ENCODE measurements at regions not wholly inside any gene's neighbourhood (a gene's known extent, or its start where the extent isn't known, plus 50 kb on each side); places are given as distances from the start of the nearest gene placed in this dataset.

DNA sequence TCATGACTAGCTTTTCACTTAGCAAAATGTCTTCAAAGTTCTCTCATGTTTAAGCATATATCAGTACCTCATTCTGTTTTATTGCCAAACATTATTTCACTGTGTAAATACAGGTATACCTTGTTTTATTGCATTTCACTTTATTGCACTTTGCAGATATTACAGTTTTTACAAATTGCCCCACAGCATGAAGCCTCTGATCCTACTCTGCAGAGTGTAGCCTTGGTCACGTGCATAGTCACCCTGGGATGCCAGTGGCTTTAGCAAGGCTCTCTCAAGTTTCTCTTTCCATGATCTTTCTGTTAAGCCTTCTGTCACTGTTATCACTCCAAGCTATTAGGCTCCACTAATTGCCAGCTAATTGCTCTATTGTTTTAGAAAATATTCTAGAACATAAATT, 182.2 kb upstream of the GRIA1 start:
- 54 to 60% methylated on average over 1 of the region's 1 CpG for whole genome bisulfite sequencing, 2 donors
- intact Hi-C loops (cut with DNase I; ENCODE audit: low total_unique reads): no loop called here
- TF ChIP-seq CTCF (IDR thresholded peaks at IDR 0.05): no peak
- no peak for TF ChIP-seq POLR2A (IDR thresholded peaks at IDR 0.05)
- no peak for DNase-seq (ENCODE audit: low spot score in 2 of 2)
- no peak overlapping the region for H3K4me3 ChIP-seq (ENCODE audit: low read depth, poor library complexity, severe bottlenecking)

GRCh38 chr5:153318556-153318955, 171.9 kb upstream of the GRIA1 start:
- intact Hi-C loops (cut with DNase I; ENCODE audit: low total_unique reads): no loop called here
- no peak overlapping the region for H3K4me3 ChIP-seq (ENCODE audit: low read depth, poor library complexity, severe bottlenecking)
- WGBS, 2 donors: 74 to 76% methylated on average over 4 of the region's 4 CpGs
- no peak for DNase-seq (ENCODE audit: low spot score in 2 of 2)
- TF ChIP-seq POLR2A (IDR thresholded peaks at IDR 0.05) (no peak), CTCF (IDR thresholded peaks at IDR 0.05) (no peak)

- intact Hi-C loops (cut with DNase I; ENCODE audit: low total_unique reads): no loop called here
- no peak for DNase-seq (ENCODE audit: low spot score in 2 of 2)
- H3K4me3 ChIP-seq (ENCODE audit: low read depth, poor library complexity, severe bottlenecking): no peak overlapping the region
- 81 to 87% methylated on average over 1 of the region's 1 CpG for WGBS, 2 donors
- TF ChIP-seq CTCF (IDR thresholded peaks at IDR 0.05): no peak
- no peak for TF ChIP-seq POLR2A (IDR thresholded peaks at IDR 0.05)
Measured at GRCh38 chr5:153321478-153321877, 169.0 kb upstream of the GRIA1 start.

GRCh38 chr5:153340139-153340538, 150.3 kb upstream of the GRIA1 start:
- no peak overlapping the region for H3K4me3 ChIP-seq (ENCODE audit: low read depth, poor library complexity, severe bottlenecking)
- intact Hi-C loops (cut with DNase I; ENCODE audit: low total_unique reads): no loop called here
- TF ChIP-seq POLR2A (IDR thresholded peaks at IDR 0.05): no peak
- no peak for TF ChIP-seq CTCF (IDR thresholded peaks at IDR 0.05)
- 55 to 64% methylated on average over 3 of the region's 3 CpGs for WGBS, 2 donors
- no peak for DNase-seq (ENCODE audit: low spot score in 2 of 2)

DNA sequence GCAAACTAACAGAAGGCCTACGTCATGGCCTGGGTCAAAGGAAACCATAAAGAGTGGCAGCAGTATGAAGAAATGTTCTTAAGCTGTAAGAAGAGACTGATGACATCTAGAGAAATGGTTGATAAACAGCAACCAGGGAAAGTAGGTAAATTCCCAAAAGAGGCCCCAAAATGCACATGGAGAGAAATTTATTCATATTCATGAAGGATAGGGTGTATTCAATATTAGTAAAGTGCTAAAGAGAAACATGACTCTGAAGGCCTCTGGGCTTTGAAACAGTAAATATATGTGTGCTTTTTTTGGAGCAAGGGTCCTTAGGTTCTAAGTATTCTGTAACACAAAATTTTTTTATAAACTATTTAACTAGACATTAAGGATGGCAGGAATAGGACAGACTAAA, 149.7 kb upstream of the GRIA1 start:
- DNase-seq (ENCODE audit: low spot score in 2 of 2): no peak
- 83% methylated on average over 1 of the region's 1 CpG for WGBS, 2 donors
- no peak for TF ChIP-seq CTCF (IDR thresholded peaks at IDR 0.05)
- TF ChIP-seq POLR2A (IDR thresholded peaks at IDR 0.05): no peak
- intact Hi-C loops (cut with DNase I; ENCODE audit: low total_unique reads): no loop called here
- H3K4me3 ChIP-seq (ENCODE audit: low read depth, poor library complexity, severe bottlenecking): no peak overlapping the region

GRCh38 chr5:153342487-153342886, 148.0 kb upstream of the GRIA1 start:
- DNase-seq (ENCODE audit: low spot score in 2 of 2): no peak
- TF ChIP-seq POLR2A (IDR thresholded peaks at IDR 0.05): no peak
- TF ChIP-seq CTCF (IDR thresholded peaks at IDR 0.05): no peak
- intact Hi-C loops (cut with DNase I; ENCODE audit: low total_unique reads): no loop called here
- no peak overlapping the region for H3K4me3 ChIP-seq (ENCODE audit: low read depth, poor library complexity, severe bottlenecking)
- WGBS, 2 donors: 52 to 61% methylated on average over 1 of the region's 1 CpG

Data from lower leg skin (tissue), 4 donors.